Suprapubic skin (tissue), 4 donors: ENCODE measurements at regions not wholly inside any gene's neighbourhood (a gene's known extent, or its start where the extent isn't known, plus 50 kb on each side); places are given as distances from the start of the nearest gene placed in this dataset.

ENCODE experiments used
- DNase-seq, 2 donors: peaks; one replicate each; pipeline ENCODE4 v3.0.0-alpha.2; 2019; ENCODE audit warnings: low spot score in 2 of 2
- H3K27ac ChIP-seq: fragments of 200-600 bp; sonication (generic); one replicate; pipeline ENCODE4 v1.5.1; 2019
- H3K27me3 ChIP-seq: fragments of 200-600 bp; sonication (generic); one replicate; pipeline ENCODE4 v1.5.1; 2019
- H3K36me3 ChIP-seq: fragments of 200-600 bp; sonication (generic); one replicate; pipeline ENCODE4 v1.5.1; 2019
- H3K4me1 ChIP-seq: fragments of 200-600 bp; sonication (generic); one replicate; pipeline ENCODE4 v1.5.1; 2019
- H3K4me3 ChIP-seq: fragments of 200-600 bp; sonication (generic); one replicate; pipeline ENCODE4 v1.5.1; 2019; ENCODE audit warnings: mild to moderate bottlenecking
- H3K9me3 ChIP-seq: fragments of 200-600 bp; sonication (generic); one replicate; pipeline ENCODE4 v1.5.1; 2019
- EP300 ChIP-seq: sonication (generic); formaldehyde crosslinking; IDR thresholded peaks from one replicate; pipeline ENCODE4 v1.6.1; 2017; ENCODE audit warnings: antibody characterized with exemption
- POLR2A ChIP-seq, 2 donors: fragments of 450-650 bp; IDR thresholded peaks; one replicate each; pipeline ENCODE4 v1.6.1; 2017; ENCODE audit warnings: antibody characterized with exemption in 2 of 2, mild to moderate bottlenecking in 2 of 2, moderate library complexity in 2 of 2
- POLR2AphosphoS5 ChIP-seq, 3 donors: sonication (generic); formaldehyde crosslinking; IDR thresholded peaks; one replicate each; pipeline ENCODE4 v1.6.1; 2017; ENCODE audit warnings: antibody characterized with exemption in 3 of 3
- WGBS: methylation state at CpG from one replicate; pipeline ENCODE4 v1.1.5; 2018; 5-methylcytosine and 5-hydroxymethylcytosine counted together
- TF ChIP-seq, protein P1 (sequence below), 2 donors: fragments of 200-600 bp in 1 of 2; fragments of 450-650 bp in 1 of 2; sonication (generic) in 1 of 2; IDR thresholded peaks; one replicate each; pipeline ENCODE4 v1.5.1; 2016 to 2019; ENCODE audit warnings: antibody characterized with exemption in 2 of 2, mild to moderate bottlenecking in 1 of 2, moderate library complexity in 1 of 2

DNA sequence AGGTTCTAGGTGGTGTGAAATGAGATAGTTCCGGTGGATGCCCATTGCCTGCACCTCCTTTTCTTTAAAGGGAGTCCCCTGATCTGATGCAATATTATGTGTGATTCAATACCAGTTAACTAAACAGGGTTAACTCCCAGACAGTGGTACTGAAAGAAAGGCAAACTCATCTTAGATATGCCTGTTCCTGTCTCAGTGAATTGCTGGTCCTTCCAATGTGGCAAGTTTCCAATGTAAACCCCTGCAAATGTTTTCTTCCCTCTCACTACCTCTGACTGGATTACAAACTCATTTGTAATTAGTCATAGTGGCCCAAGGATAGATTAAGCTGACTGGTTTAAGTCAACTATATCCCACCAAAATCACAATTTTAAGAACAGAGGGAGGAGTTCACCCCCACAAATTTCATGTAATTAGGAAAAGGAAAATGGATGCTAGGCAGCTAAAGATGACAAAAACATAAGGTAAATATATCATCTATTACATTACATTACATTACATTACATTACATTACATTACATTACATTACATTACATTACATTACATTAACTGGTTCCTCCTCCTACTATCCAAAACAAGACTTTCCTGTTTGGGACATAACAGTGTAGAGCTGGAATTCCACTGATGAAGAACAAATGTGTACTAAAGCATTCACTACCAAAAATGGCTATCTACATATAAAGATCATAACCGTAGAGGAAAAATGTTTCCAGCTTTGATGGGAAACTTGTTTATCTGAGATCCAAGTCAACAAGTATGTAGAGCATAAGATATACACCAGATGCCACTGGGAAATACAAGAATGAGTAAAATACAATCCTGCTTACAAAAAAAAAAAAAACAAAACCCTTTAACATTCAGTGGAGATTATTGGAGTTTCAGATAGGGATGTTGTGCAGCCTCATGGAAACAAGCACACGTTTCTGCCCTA is 121.5 kb upstream of the SNX2 start:
- TF ChIP-seq, protein P1, sequence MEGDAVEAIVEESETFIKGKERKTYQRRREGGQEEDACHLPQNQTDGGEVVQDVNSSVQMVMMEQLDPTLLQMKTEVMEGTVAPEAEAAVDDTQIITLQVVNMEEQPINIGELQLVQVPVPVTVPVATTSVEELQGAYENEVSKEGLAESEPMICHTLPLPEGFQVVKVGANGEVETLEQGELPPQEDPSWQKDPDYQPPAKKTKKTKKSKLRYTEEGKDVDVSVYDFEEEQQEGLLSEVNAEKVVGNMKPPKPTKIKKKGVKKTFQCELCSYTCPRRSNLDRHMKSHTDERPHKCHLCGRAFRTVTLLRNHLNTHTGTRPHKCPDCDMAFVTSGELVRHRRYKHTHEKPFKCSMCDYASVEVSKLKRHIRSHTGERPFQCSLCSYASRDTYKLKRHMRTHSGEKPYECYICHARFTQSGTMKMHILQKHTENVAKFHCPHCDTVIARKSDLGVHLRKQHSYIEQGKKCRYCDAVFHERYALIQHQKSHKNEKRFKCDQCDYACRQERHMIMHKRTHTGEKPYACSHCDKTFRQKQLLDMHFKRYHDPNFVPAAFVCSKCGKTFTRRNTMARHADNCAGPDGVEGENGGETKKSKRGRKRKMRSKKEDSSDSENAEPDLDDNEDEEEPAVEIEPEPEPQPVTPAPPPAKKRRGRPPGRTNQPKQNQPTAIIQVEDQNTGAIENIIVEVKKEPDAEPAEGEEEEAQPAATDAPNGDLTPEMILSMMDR (IDR thresholded peaks at IDR 0.05), result no peak
- TF ChIP-seq EP300, result no peak
- TF ChIP-seq POLR2A (IDR thresholded peaks at IDR 0.05), result no peak
- no peak for TF ChIP-seq POLR2AphosphoS5 (IDR thresholded peaks at IDR 0.05)
- Histone ChIP-seq H3K27me3 (no peaks in the 10 kb centered on the region), H3K4me1 (no peaks in the 10 kb centered on the region), H3K36me3 (no peaks in the 10 kb centered on the region), H3K27ac (no peak overlapping the region), H3K9me3 (no peaks in the 10 kb centered on the region), H3K4me3 (no peak overlapping the region)
- WGBS, result 54% methylated on average over 3 of the region's 3 CpGs
- no peak for DNase-seq

DNA sequence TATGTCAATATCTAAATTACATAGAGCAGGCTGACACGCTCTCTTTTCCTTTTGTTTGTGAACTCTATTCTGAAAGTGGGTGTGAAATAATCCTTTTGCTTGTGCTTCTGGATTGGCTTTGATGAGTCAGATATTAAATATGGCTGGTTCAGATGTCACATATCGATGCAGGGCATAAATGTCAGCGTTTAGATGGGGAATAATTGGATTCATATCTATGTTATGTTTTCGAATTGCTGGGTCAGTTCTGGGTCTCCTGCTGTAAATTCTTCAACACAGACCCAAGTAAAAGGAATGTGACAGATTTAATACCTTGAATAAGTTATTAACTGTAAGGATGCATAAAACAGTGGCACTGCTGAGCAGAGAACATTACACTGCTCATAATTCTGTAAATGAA is 118.7 kb upstream of the SNX2 start:
- TF ChIP-seq POLR2A (IDR thresholded peaks at IDR 0.05) (no peak), POLR2AphosphoS5 (IDR thresholded peaks at IDR 0.05) (no peak), EP300 (no peak)
- TF ChIP-seq, protein P1 (IDR thresholded peaks at IDR 0.05), result no peak
- 48% methylated on average over 4 of the region's 4 CpGs for WGBS

DNA sequence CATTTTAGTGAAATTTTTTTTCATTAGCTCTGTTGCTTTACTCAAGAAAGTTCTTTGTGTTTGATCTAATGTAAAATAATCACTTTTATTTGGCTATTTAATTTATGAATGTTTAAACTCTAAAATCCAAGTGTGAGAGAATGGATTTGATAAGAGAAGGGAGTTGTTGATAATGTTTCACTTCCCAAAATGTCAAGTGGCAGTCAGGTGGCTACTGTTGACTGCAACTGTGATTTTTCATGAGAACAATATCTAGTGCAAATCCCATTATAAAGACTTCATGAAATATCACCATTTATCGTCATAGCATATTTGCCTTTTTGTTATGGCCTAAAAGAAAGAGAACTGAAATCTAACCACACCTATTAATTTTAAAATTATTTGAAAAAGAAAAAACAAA is 118.3 kb upstream of the SNX2 start:
- Histone ChIP-seq H3K36me3 (no peaks in the 10 kb centered on the region), H3K4me1 (no peaks in the 10 kb centered on the region), H3K9me3 (no peaks in the 10 kb centered on the region), H3K27ac (no peak overlapping the region), H3K27me3 (no peaks in the 10 kb centered on the region), H3K4me3 (no peak overlapping the region)
- TF ChIP-seq, protein P1 (IDR thresholded peaks at IDR 0.05), result no peak
- no peak for TF ChIP-seq POLR2A (IDR thresholded peaks at IDR 0.05)
- WGBS, result 98% methylated on average over 1 of the region's 1 CpG
- no peak for DNase-seq

More for the DNA sequence above, 118.7 kb upstream of the SNX2 start:
- H3K27ac ChIP-seq, result no peak overlapping the region
- no peak overlapping the region for H3K4me3 ChIP-seq
- H3K36me3 ChIP-seq, result no peaks in the 10 kb centered on the region
- no peak for DNase-seq
- no peaks in the 10 kb centered on the region for H3K9me3 ChIP-seq
- H3K27me3 ChIP-seq, result no peaks in the 10 kb centered on the region
- H3K4me1 ChIP-seq, result no peaks in the 10 kb centered on the region

DNA sequence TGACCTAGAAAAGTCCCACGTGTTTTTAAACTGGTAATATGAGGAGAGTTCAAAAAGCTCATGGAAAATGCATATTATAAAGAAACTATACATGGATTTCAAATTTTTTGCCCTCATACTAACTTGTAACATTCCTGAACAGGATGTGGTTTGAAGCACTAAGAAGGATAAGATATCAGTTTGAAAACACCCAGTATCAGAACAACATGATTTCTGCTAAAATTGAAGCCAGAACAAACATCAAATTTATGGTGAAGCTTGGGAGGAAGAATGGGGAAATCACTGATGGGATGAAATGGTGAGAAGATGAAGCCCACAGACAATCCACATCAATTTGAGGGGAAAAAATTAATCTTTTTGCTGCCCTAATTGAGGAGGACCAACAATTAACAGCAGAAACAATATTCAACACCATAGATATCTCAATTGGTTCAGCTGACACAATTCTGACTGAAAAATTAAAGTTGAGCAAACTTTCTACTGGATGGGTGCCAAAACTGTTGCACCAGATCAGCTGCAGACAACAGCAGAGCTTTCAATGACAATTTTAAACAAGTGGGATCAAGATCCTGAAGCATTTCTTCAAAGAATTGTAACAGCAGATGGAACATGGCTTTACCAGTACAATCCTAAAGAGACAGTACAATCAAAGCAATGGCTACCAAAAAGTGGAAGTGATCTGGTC is 113.2 kb upstream of the SNX2 start:
- no peak for DNase-seq
- no peaks in the 10 kb centered on the region for H3K9me3 ChIP-seq
- H3K4me1 ChIP-seq, result no peaks in the 10 kb centered on the region
- no peaks in the 10 kb centered on the region for H3K27me3 ChIP-seq
- no peaks in the 10 kb centered on the region for H3K36me3 ChIP-seq
- TF ChIP-seq EP300, result no peak
- TF ChIP-seq POLR2AphosphoS5 (IDR thresholded peaks at IDR 0.05), result no peak
- TF ChIP-seq, protein P1 (IDR thresholded peaks at IDR 0.05), result no peak
- no peak for TF ChIP-seq POLR2A (IDR thresholded peaks at IDR 0.05)
- H3K4me3 ChIP-seq, result no peak overlapping the region
- WGBS, result 61% methylated on average over 1 of the region's 1 CpG
- H3K27ac ChIP-seq, result no peak overlapping the region

DNA sequence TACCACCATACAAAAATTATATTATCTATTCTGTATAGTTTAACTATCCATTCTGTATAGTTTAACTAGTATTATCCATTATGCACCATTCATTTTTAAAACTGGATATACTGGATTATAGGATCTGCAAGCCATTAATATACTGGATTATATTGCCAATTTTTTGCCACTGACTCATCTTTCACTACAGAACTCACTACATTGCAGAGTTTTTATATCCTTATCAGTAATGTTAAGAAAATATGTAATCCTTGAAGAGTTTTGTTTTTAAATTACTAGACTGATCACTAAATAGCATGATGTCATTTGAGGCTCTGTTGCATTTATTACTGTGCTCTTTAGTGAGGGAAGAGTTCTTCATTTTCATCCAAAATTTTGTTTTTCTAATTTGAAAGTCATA is 109.8 kb upstream of the SNX2 start:
- Histone ChIP-seq H3K27me3 (no peaks in the 10 kb centered on the region), H3K4me3 (no peak overlapping the region), H3K4me1 (no peaks in the 10 kb centered on the region), H3K27ac (no peak overlapping the region), H3K9me3 (no peaks in the 10 kb centered on the region), H3K36me3 (no peaks in the 10 kb centered on the region)
- TF ChIP-seq POLR2A (IDR thresholded peaks at IDR 0.05) (no peak), POLR2AphosphoS5 (IDR thresholded peaks at IDR 0.05) (no peak), EP300 (no peak)
- TF ChIP-seq, protein P1 (IDR thresholded peaks at IDR 0.05), result no peak
- no peak for DNase-seq
